ENCODE measurements at regions not wholly inside any gene's neighbourhood (a gene's known extent, or its start where the extent isn't known, plus 50 kb on each side); places are given as distances from the start of the nearest gene placed in this dataset.

GRCh38 chr9:89722712-89723111, 117.9 kb downstream of the GADD45G start:
- no peaks in the 10 kb centered on the region for H3K79me2 ChIP-seq (ENCODE audit: insufficient read depth, low read length)
- no peaks in the 10 kb centered on the region for H4K20me1 ChIP-seq (ENCODE audit: low read depth, low read length)
- peaks cover 5% of the 10 kb centered on the region; the same call in 1 of the 2 replicates for H3K27me3 ChIP-seq (ENCODE audit: low read length)
- H3K4me2 ChIP-seq (ENCODE audit: low read depth, low read length, poor library complexity, severe bottlenecking): no peak overlapping the region
- no peaks in the 10 kb centered on the region for H3K9me2 ChIP-seq (replicated peaks; ENCODE audit: insufficient read depth, low read length)
- no peak overlapping the region for H2AFZ ChIP-seq (ENCODE audit: low read depth, low read length, severe bottlenecking)
- no peak overlapping the region for H3K4me3 ChIP-seq (ENCODE audit: insufficient read depth, low read length, poor library complexity, severe bottlenecking)
- H3K9ac ChIP-seq (ENCODE audit: low read length): no peak overlapping the region
- H3K9me3 ChIP-seq (ENCODE audit: insufficient read depth, low read length): no peaks in the 10 kb centered on the region
- no peak overlapping the region for H3K27ac ChIP-seq (ENCODE audit: low read depth, low read length)
- no peaks in the 10 kb centered on the region for H3F3A ChIP-seq (ENCODE audit: insufficient read depth)
- no peaks in the 10 kb centered on the region for H3K36me3 ChIP-seq (ENCODE audit: low read length)
- TF ChIP-seq EZH2phosphoT487 (conservative IDR thresholded peaks at IDR 0.05; ENCODE audit: low read length) (no peak), CTCF (IDR thresholded peaks at IDR 0.05; ENCODE audit: insufficient read depth, low read length, poor library complexity, severe bottlenecking) (no peak)

GRCh38 chr9:89723469-89724100, 118.8 kb downstream of the GADD45G start:
- no peak overlapping the region for H3K4me3 ChIP-seq (ENCODE audit: insufficient read depth, low read length, poor library complexity, severe bottlenecking)
- H3K36me3 ChIP-seq (ENCODE audit: low read length): no peaks in the 10 kb centered on the region
- H3F3A ChIP-seq (ENCODE audit: insufficient read depth): no peaks in the 10 kb centered on the region
- H3K4me2 ChIP-seq (ENCODE audit: low read depth, low read length, poor library complexity, severe bottlenecking): no peak overlapping the region
- H3K27me3 ChIP-seq (ENCODE audit: low read length): peaks cover 5% of the 10 kb centered on the region; the same call in 1 of the 2 replicates
- no peaks in the 10 kb centered on the region for H3K79me2 ChIP-seq (ENCODE audit: insufficient read depth, low read length)
- no peaks in the 10 kb centered on the region for H3K9me3 ChIP-seq (ENCODE audit: insufficient read depth, low read length)
- no peak overlapping the region for H3K9ac ChIP-seq (ENCODE audit: low read length)
- no peak overlapping the region for H2AFZ ChIP-seq (ENCODE audit: low read depth, low read length, severe bottlenecking)
- H3K27ac ChIP-seq (ENCODE audit: low read depth, low read length): no peak overlapping the region
- TF ChIP-seq CTCF (IDR thresholded peaks at IDR 0.05; ENCODE audit: insufficient read depth, low read length, poor library complexity, severe bottlenecking): no peak
- no peak for TF ChIP-seq EZH2phosphoT487 (conservative IDR thresholded peaks at IDR 0.05; ENCODE audit: low read length)
- H3K9me2 ChIP-seq (replicated peaks; ENCODE audit: insufficient read depth, low read length): no peaks in the 10 kb centered on the region
- no peaks in the 10 kb centered on the region for H4K20me1 ChIP-seq (ENCODE audit: low read depth, low read length)

DNA sequence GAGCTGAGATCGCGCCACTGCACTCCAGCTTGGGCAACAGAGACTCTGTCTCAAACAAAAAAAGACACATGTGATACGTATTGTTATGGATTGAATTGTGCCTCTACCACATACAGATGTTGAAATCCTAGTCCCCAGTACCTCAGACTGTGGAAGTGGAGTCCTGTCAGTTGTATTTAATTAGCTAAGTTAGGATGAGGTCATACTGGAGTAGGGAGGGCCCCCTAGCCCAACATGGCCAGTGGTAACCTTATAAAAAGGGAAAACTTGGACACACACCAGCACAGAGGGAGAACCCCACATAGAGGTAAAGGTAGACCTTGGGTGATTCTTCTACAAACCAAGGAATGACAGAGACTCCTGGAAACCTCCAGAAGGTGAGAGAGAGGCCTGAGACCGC, 119.8 kb downstream of the GADD45G start:
- Histone ChIP-seq H2AFZ (ENCODE audit: low read depth, low read length, severe bottlenecking) (no peak overlapping the region), H3K4me2 (ENCODE audit: low read depth, low read length, poor library complexity, severe bottlenecking) (no peak overlapping the region), H3K36me3 (ENCODE audit: low read length) (no peaks in the 10 kb centered on the region), H3K9ac (ENCODE audit: low read length) (no peak overlapping the region), H3K9me3 (ENCODE audit: insufficient read depth, low read length) (no peaks in the 10 kb centered on the region), H3K9me2 (replicated peaks; ENCODE audit: insufficient read depth, low read length) (no peaks in the 10 kb centered on the region), H3K79me2 (ENCODE audit: insufficient read depth, low read length) (no peaks in the 10 kb centered on the region), H3K27me3 (ENCODE audit: low read length) (peaks cover 5% of the 10 kb centered on the region; the same call in 1 of the 2 replicates), H4K20me1 (ENCODE audit: low read depth, low read length) (no peaks in the 10 kb centered on the region), H3F3A (ENCODE audit: insufficient read depth) (no peaks in the 10 kb centered on the region), H3K27ac (ENCODE audit: low read depth, low read length) (no peak overlapping the region), H3K4me3 (ENCODE audit: insufficient read depth, low read length, poor library complexity, severe bottlenecking) (no peak overlapping the region)
- TF ChIP-seq EZH2phosphoT487 (conservative IDR thresholded peaks at IDR 0.05; ENCODE audit: low read length): no peak
- TF ChIP-seq CTCF (IDR thresholded peaks at IDR 0.05; ENCODE audit: insufficient read depth, low read length, poor library complexity, severe bottlenecking): no peak

Data from SU-DHL-6 (cell line).